ENCODE measurements at regions not wholly inside any gene's neighbourhood (a gene's known extent, or its start where the extent isn't known, plus 50 kb on each side); places are given as distances from the start of the nearest gene placed in this dataset.

GRCh38 chr10:120998251-120998650, 147.1 kb downstream of the WDR11 start:
- TF ChIP-seq, protein P1, sequence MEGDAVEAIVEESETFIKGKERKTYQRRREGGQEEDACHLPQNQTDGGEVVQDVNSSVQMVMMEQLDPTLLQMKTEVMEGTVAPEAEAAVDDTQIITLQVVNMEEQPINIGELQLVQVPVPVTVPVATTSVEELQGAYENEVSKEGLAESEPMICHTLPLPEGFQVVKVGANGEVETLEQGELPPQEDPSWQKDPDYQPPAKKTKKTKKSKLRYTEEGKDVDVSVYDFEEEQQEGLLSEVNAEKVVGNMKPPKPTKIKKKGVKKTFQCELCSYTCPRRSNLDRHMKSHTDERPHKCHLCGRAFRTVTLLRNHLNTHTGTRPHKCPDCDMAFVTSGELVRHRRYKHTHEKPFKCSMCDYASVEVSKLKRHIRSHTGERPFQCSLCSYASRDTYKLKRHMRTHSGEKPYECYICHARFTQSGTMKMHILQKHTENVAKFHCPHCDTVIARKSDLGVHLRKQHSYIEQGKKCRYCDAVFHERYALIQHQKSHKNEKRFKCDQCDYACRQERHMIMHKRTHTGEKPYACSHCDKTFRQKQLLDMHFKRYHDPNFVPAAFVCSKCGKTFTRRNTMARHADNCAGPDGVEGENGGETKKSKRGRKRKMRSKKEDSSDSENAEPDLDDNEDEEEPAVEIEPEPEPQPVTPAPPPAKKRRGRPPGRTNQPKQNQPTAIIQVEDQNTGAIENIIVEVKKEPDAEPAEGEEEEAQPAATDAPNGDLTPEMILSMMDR (IDR thresholded peaks at IDR 0.05; ENCODE audit: insufficient read depth, low read length, poor library complexity, severe bottlenecking): no peak
- TF ChIP-seq EZH2phosphoT487 (conservative IDR thresholded peaks at IDR 0.05; ENCODE audit: low read length): no peak
